GM18498 (cell line): ENCODE measurements at regions not wholly inside any gene's neighbourhood (a gene's known extent, or its start where the extent isn't known, plus 50 kb on each side); places are given as distances from the start of the nearest gene placed in this dataset.

Experiments
- ATAC-seq: cut with Tn5 transposase; IDR thresholded peaks from one replicate; pipeline ENCODE4 v1.9.1; 2021; ENCODE audit warnings: mild to moderate bottlenecking, moderate library complexity; ENCODE audit not compliant: unreplicated experiment

DNA sequence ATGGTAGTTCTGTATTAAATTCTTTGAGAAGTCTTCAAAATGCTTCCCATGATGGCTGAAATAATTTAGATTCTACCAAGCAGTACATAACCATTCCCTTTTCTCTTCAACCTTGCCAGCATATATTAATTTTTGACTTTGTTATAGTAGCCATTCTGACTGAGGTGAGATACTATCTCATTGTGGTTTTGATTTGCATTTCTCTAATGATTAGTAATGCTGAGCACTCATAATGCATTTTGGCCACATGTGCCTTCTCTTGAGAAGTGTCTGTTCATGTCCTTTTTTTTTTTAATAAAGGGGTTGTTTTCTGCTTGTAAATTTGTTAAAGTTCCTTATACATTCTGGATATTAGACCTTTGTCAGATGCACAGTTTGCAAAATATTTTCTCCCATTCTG is 173.9 kb downstream of the CALCRL start:
- no peak for ATAC-seq

DNA sequence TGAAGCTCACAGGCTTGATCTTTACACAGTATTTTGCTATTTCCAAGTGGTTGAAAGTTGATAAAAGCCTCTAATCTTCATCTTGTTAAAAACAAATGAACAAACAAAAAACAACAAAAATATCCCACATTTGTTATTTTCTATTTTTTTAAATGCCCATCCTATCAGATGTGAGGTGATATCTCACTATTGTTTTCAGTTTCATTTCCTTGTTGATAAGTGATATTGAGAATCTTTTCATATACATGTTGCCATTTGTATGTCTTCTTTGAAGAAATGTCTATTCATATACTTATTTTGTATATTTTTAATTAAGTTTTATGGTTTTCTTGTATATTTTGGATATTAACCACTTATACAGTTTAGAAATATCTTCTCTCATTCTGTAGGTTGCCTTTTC is 175.8 kb downstream of the CALCRL start:
- no peak for ATAC-seq

GRCh38 chr2:187271825-187272224 is 176.2 kb downstream of the CALCRL start:
- no peak for ATAC-seq

- ATAC-seq: no peak
These were observed 181.4 kb downstream of the CALCRL start for GRCh38 chr2:187266645-187267044.

GRCh38 chr2:187266147-187266546 is 181.9 kb downstream of the CALCRL start:
- no peak for ATAC-seq

DNA sequence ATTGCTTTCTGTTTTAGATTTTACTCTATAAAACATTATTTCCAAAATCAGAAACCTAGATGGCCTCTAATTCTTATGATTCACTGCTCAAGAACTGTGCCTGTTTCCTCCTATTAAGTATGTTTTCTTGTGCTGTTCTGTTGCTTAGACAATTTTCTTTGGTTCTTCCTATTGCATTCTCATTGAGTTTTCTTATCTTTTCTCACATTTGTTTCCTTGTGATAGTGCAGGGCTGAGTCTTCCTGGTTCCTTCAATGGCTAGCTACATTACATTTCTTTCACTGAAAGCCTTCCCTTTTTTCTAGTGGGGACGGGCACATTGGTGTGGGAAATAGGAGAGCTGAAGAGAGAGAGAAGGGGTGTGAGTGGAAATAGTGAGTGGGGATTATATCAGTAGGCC is 183.4 kb downstream of the CALCRL start:
- ATAC-seq: no peak

- no peak for ATAC-seq
These were observed 184.1 kb downstream of the CALCRL start for GRCh38 chr2:187263675-187264560.

DNA sequence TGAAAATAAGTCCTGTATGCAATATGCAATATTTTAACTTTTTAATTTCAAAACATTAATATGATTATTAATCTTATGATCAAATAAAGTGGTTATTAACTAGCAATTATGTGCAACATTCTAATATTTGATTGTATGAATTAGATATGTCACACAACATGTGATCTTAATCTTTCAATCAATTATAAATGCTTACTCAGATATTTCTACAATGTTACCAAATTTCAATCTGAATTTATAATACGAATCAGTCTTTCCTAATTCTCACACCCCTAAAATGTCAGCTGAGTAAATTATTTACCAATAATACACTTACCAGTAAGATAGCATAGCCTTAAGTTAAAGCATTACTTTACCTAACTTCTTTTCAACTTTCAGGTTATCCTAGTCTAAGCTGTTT is 186.3 kb downstream of the CALCRL start:
- no peak for ATAC-seq

DNA sequence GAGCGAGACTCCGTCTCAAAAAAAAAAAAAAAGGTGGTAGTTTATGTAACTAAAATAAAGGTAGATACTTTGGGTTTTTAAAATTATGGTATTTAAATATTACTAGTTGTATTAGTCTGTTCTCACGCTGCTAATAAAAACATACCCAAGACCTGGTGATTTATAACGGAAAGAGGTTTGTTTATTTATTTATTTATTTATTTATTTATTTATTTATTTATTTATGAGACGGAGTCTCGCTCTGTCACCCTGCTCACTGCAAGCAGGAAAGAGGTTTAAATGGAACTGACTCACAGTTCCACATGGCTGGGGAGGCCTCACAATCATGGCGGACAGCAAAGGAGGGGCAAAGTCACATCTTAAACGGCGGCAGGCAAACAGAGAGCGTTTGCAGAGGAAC is 196.0 kb downstream of the CALCRL start:
- ATAC-seq: no peak

- ATAC-seq: no peak
These were observed 197.9 kb downstream of the CALCRL start for GRCh38 chr2:187250137-187250536.

DNA sequence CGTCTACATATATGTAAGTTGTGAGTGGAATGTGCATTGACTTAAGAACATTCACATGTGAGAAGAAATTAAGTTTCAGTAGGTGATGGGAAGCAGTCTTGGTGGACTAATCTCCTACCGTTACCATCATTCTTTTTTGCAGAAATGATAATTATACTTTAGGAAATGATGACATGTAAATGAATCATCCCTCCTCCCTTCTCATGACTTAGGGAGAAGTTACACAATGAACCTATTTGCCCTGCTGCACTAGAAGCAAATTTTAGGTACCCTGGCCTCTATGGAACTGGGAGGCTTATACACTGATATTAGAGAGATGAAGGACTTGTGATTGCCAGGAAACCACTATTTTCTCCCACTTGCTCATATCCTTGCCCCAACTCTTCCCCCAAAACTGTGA is 214.2 kb downstream of the CALCRL start:
- ATAC-seq: no peak

GRCh38 chr2:187232749-187233148 is 215.3 kb downstream of the CALCRL start:
- no peak for ATAC-seq

DNA sequence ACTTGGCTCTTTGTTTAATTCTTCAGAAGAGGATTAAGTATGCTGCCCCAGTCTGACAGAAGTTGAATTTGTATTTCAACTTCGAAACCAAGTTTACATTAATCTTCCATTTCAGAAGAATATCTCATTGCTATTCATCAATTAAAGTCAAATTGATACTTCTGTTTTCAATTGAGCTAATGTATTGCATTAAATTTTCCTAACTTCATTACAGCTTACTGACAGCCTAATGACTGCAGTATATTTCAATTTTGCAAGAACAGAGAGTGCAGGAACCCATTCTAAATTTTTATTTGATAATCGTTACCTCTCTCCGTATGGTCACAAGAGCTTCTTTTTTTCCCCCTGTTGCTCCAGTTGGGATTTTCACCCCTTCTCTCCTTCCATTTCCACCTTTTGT is 218.0 kb downstream of the CALCRL start:
- ATAC-seq: no peak

- ATAC-seq: no peak
These were observed 219.1 kb downstream of the CALCRL start for GRCh38 chr2:187228986-187229385.

DNA sequence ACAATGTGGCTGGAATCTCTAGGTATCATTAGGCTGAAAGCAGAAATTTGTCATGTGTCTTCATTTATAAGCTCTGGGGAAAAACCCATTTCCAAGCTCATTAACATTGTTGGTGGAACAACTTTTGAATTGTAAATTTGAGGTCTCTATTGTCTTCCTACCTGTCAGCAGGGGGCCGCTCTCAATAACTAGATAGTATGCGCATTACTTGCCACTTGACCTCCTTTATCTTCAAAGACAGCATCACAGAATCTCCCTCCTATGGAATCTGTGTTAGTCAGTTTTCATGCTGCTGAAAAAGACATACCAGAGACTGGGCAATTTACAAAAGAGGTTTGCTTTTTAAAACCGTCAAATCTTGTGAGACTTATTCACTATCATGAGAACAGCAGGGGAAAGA is 223.1 kb downstream of the CALCRL start:
- no peak for ATAC-seq

- no peak for ATAC-seq
These were observed 228.0 kb downstream of the CALCRL start for GRCh38 chr2:187220071-187220470.

DNA sequence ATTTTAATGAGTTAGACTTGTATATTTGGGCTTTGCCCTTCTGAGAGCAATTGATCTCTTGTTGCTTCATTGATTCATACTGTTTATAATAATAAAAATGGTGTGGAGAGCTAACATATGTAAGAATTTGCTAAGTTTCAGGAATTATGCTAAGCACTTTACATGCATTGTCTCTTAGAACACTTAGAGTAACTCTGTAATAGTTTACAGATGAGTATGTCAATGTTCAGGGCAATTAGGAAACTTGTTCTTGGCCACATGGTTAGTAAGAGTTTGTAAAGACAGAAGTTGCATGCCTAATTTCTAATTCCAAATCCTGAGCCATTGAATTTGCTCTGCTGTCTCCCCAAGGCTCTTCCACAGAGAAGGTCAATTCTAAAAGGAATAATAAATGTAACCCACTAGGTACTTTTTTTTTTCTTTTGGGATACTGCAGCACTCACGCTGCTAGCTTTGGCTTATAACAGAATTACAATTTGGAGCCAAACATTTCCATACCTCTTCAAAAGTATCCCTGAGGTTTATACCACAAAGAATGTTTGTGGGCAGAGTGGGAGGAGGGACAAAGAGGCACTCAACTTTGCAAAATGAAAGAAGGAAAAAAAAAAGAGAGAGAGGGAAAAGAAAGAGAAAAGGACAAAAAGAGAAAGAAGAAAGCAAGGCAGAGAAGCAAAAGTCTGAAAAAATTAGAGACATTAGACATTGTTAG is 232.4 kb downstream of the CALCRL start:
- ATAC-seq: no peak

DNA sequence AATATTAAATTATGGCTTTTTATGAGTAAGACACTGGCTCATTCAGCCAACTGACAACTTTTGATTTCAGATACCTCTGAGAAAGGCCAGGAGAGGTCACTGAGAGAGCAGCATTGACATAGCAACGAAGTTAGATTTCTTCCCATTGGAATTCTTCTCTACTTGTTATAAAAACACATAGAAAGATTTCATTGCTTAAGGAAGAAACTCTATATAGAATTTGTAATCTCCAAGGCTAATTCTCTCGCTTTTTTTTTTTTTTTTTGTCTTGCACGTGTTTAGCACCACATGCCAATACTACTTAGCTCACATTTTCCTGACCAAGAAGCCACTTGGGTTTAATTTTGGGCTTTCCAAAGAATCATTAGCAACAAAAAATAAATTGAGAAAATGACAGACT is 233.7 kb downstream of the CALCRL start:
- ATAC-seq: no peak

GRCh38 chr2:187213798-187214197 is 234.3 kb downstream of the CALCRL start:
- ATAC-seq: no peak

- ATAC-seq: no peak
These were observed 237.3 kb downstream of the CALCRL start for GRCh38 chr2:187210726-187211125.

GRCh38 chr2:187208199-187208785 is 239.8 kb downstream of the CALCRL start:
- no peak for ATAC-seq

DNA sequence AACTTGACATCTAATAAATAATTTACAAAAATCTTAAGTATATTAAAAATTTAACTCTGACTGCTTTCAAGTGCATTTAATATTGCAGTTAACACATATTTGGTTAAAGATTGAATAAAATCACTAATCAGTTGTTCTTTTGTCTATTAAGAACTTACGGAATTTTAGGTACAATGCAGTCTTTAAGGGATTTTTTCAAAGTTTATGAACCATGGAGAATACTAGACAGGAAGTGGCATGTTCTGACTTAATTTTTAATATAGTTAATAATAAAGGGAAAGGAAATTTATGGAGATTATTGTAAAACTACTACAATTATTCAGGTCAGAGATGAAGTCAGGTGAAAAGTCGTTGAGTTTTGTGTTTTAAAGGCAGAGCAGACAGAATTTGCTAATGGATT is 240.9 kb downstream of the CALCRL start:
- no peak for ATAC-seq
